Hepatocyte (in vitro differentiated cells): ENCODE measurements at regions not wholly inside any gene's neighbourhood (a gene's known extent, or its start where the extent isn't known, plus 50 kb on each side); places are given as distances from the start of the nearest gene placed in this dataset.

Experiments used
- DNase-seq: peaks from one replicate; pipeline ENCODE4 v3.0.0-alpha.2; 2016; ENCODE audit warnings: low spot score
- H2AFZ ChIP-seq: fragments of 200-600 bp; sonication (generic); 2 replicates; pipeline ENCODE4 v1.6.0; 2016; ENCODE audit warnings: antibody characterized with exemption, mild to moderate bottlenecking
- H3K27ac ChIP-seq: fragments of 200-600 bp; sonication (generic); 2 replicates; pipeline ENCODE4 v1.5.1; 2016; ENCODE audit warnings: mild to moderate bottlenecking
- H3K27me3 ChIP-seq: fragments of 200-600 bp; sonication (generic); 2 replicates; pipeline ENCODE4 v1.6.1; 2016
- H3K36me3 ChIP-seq: fragments of 200-600 bp; sonication (generic); replicated peaks from 2 replicates; pipeline ENCODE4 v1.5.1; 2016; ENCODE audit warnings: low read depth; ENCODE audit not compliant: insufficient read depth
- H3K4me1 ChIP-seq: fragments of 200-600 bp; sonication (generic); 2 replicates; pipeline ENCODE4 v1.5.1; 2016; ENCODE audit warnings: mild to moderate bottlenecking, moderate library complexity; ENCODE audit not compliant: insufficient read depth
- H3K4me2 ChIP-seq: fragments of 200-600 bp; sonication (generic); 2 replicates; pipeline ENCODE4 v1.6.0; 2016
- H3K4me3 ChIP-seq: fragments of 200-600 bp; sonication (generic); 2 replicates; pipeline ENCODE4 v1.5.1; 2016; ENCODE audit warnings: mild to moderate bottlenecking
- H3K79me2 ChIP-seq: fragments of 200-600 bp; sonication (generic); 2 replicates; pipeline ENCODE4 v1.6.0; 2017; ENCODE audit warnings: mild to moderate bottlenecking
- H3K9me2 ChIP-seq: fragments of 200-600 bp; sonication (generic); replicated peaks from 2 replicates; pipeline ENCODE4 v1.6.0; 2017; ENCODE audit warnings: mild to moderate bottlenecking; ENCODE audit not compliant: insufficient read depth
- H3K9me3 ChIP-seq: fragments of 200-600 bp; sonication (generic); 2 replicates; pipeline ENCODE4 v1.5.1; 2016; ENCODE audit warnings: low read depth, mild to moderate bottlenecking
- H4K20me1 ChIP-seq: fragments of 200-600 bp; sonication (generic); 2 replicates; pipeline ENCODE4 v1.6.0; 2016; ENCODE audit warnings: mild to moderate bottlenecking; ENCODE audit not compliant: insufficient read depth, poor library complexity, severe bottlenecking
- EZH2 ChIP-seq: fragments of 200-600 bp; sonication (generic); IDR thresholded peaks from 2 replicates; pipeline ENCODE4 v1.6.1; 2016; ENCODE audit warnings: antibody characterized with exemption, mild to moderate bottlenecking, borderline replicate concordance
- EZH2phosphoT487 ChIP-seq: fragments of 200-600 bp; sonication (generic); IDR thresholded peaks from one replicate; pipeline ENCODE4 v1.6.1; 2018; ENCODE audit warnings: antibody characterized with exemption, mild to moderate bottlenecking, low read depth, moderate library complexity; ENCODE audit not compliant: unreplicated experiment, severe bottlenecking
- WGBS: methylation state at CpG from one replicate; pipeline ENCODE4 v1.1.6; 2016; ENCODE audit warnings: low lambda C conversion rate; ENCODE audit errors: missing lambda C conversion rate; 5-methylcytosine and 5-hydroxymethylcytosine counted together
- TF ChIP-seq, protein P1 (sequence below): fragments of 200-600 bp; sonication (generic); IDR thresholded peaks from 2 replicates; pipeline ENCODE4 v1.5.1; 2016; ENCODE audit warnings: antibody characterized with exemption, mild to moderate bottlenecking; ENCODE audit not compliant: poor library complexity

DNA sequence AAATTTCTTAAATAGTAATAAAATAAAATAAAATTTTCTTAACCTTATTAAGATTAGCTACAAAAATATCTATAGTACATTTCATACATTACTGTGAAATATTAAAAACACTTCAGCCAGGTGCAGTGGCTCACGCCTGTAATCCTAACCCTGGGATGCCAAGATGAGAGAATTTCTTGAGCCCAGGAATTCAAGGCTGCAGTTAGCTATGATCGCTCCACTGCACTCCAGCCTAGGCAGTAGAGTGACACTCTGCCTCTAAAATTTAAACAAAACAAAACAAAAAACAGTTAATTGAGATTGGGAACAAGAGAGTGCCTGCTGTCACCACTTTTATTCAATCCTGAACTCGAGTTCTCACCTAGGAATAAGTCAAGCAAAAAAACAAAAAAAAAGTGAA lies 95.0 kb upstream of the CPNE8 start:
- no peaks in the 10 kb centered on the region for H3K36me3 ChIP-seq
- TF ChIP-seq EZH2 = no peak
- TF ChIP-seq, protein P1, sequence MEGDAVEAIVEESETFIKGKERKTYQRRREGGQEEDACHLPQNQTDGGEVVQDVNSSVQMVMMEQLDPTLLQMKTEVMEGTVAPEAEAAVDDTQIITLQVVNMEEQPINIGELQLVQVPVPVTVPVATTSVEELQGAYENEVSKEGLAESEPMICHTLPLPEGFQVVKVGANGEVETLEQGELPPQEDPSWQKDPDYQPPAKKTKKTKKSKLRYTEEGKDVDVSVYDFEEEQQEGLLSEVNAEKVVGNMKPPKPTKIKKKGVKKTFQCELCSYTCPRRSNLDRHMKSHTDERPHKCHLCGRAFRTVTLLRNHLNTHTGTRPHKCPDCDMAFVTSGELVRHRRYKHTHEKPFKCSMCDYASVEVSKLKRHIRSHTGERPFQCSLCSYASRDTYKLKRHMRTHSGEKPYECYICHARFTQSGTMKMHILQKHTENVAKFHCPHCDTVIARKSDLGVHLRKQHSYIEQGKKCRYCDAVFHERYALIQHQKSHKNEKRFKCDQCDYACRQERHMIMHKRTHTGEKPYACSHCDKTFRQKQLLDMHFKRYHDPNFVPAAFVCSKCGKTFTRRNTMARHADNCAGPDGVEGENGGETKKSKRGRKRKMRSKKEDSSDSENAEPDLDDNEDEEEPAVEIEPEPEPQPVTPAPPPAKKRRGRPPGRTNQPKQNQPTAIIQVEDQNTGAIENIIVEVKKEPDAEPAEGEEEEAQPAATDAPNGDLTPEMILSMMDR = no peak
- no peak for TF ChIP-seq EZH2phosphoT487
- no peak overlapping the region for H3K27ac ChIP-seq
- H3K4me1 ChIP-seq = no peaks in the 10 kb centered on the region
- no peak overlapping the region for H3K4me2 ChIP-seq
- H3K9me2 ChIP-seq = no peaks in the 10 kb centered on the region
- H2AFZ ChIP-seq = no peak overlapping the region
- H4K20me1 ChIP-seq = no peaks in the 10 kb centered on the region
- WGBS = 87% methylated on average over 3 of the region's 3 CpGs
- H3K27me3 ChIP-seq = no peaks in the 10 kb centered on the region
- no peaks in the 10 kb centered on the region for H3K9me3 ChIP-seq
- no peaks in the 10 kb centered on the region for H3K79me2 ChIP-seq
- no peak for DNase-seq
- no peak overlapping the region for H3K4me3 ChIP-seq

DNA sequence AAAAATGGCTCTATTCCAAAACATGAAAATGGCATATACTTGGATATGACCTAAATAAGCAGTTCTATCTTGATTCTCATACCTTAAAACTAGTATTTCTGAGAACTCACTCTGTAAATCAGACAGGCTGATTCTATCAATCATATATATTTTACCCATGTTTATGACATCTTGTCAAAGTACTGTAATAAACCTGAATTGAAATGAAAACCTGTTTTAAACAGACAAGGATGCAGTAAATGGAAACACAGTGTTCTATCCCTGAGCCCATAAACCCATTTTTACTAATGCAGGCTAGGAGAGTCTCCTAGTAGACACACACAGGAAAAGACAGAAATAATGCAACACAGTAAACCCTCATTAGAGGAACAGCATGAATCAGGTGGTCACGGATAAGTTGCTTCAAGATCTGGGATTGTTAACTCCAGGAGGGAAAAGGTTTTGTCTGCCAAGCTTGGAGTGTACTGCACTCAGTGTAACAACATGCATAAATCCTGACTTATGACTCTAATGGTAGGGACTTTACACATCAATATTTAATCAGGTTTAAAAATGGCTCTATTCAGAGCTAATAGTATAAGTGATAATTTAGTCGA lies 93.6 kb upstream of the CPNE8 start:
- Histone ChIP-seq H3K36me3 (no peaks in the 10 kb centered on the region), H3K9me3 (no peaks in the 10 kb centered on the region), H3K79me2 (no peaks in the 10 kb centered on the region), H3K27me3 (no peaks in the 10 kb centered on the region), H3K4me2 (no peak overlapping the region), H3K4me1 (no peaks in the 10 kb centered on the region), H3K27ac (no peak overlapping the region), H4K20me1 (no peaks in the 10 kb centered on the region), H3K4me3 (no peak overlapping the region), H3K9me2 (no peaks in the 10 kb centered on the region), H2AFZ (no peak overlapping the region)
- 68% methylated on average over 2 of the region's 2 CpGs for WGBS
- TF ChIP-seq, protein P1 = no peak
- TF ChIP-seq EZH2phosphoT487 (no peak), EZH2 (no peak)
- DNase-seq = no peak

DNA sequence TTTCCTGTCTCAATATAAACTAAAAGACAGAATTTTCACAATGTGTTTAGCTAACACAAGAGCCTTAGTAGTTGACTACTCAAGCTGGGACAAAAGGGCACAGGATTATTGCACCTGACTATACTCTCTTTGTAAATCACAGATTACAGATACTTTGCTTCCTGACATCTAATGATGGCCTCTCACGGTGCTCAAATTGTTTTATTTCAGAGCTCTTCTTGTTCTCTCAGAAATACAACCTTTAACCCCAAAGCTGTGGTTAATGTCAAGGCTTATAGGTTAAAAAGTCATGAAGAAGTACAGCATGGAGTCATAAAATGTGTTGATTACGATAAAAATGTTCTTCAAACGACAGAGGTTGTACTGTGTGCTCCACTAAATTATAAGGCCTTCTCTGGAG lies 89.9 kb upstream of the CPNE8 start:
- WGBS = 26% methylated on average over 3 of the region's 3 CpGs
- no peaks in the 10 kb centered on the region for H3K9me3 ChIP-seq
- no peaks in the 10 kb centered on the region for H3K79me2 ChIP-seq
- H2AFZ ChIP-seq = no peak overlapping the region
- no peak for DNase-seq
- H3K9me2 ChIP-seq = no peaks in the 10 kb centered on the region
- TF ChIP-seq, protein P1 = no peak
- no peak for TF ChIP-seq EZH2
- no peak for TF ChIP-seq EZH2phosphoT487
- H3K4me2 ChIP-seq = no peak overlapping the region
- no peaks in the 10 kb centered on the region for H3K4me1 ChIP-seq
- no peaks in the 10 kb centered on the region for H4K20me1 ChIP-seq
- no peaks in the 10 kb centered on the region for H3K27me3 ChIP-seq
- no peaks in the 10 kb centered on the region for H3K36me3 ChIP-seq
- H3K4me3 ChIP-seq = no peak overlapping the region
- H3K27ac ChIP-seq = no peak overlapping the region

DNA sequence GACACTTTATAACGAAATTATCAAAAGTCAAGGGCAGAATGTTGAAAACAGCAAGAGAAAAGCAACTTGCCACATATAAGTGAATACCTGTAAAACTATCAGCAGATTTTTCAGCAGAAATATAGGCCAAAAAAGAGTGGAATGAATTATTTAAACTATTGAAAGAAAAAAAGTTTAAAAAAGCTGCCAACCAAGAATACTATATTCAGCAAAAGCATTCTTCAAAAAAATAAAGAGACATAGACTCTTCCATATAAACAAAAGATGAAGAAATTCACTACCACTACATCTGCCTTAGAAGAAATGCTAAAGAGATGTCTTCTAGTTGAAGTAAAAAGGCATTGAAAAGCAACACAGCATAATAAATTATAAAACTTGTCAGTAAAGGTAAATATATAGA lies 80.6 kb upstream of the CPNE8 start:
- no peak overlapping the region for H3K4me2 ChIP-seq

More for the DNA sequence above, 80.6 kb upstream of the CPNE8 start:
- no peak overlapping the region for H2AFZ ChIP-seq
- no peak for DNase-seq
- TF ChIP-seq, protein P1 = no peak
- no peak for TF ChIP-seq EZH2
- no peak for TF ChIP-seq EZH2phosphoT487
- H3K9me3 ChIP-seq = no peaks in the 10 kb centered on the region
- no peaks in the 10 kb centered on the region for H3K79me2 ChIP-seq
- H4K20me1 ChIP-seq = no peaks in the 10 kb centered on the region
- no peak overlapping the region for H3K4me3 ChIP-seq
- no peaks in the 10 kb centered on the region for H3K4me1 ChIP-seq
- no peaks in the 10 kb centered on the region for H3K27me3 ChIP-seq
- H3K36me3 ChIP-seq = no peaks in the 10 kb centered on the region
- no peaks in the 10 kb centered on the region for H3K9me2 ChIP-seq
- H3K27ac ChIP-seq = no peak overlapping the region
- 84% methylated on average over 1 of the region's 1 CpG for WGBS
